K562 (cell line): ENCODE measurements at regions not wholly inside any gene's neighbourhood (a gene's known extent, or its start where the extent isn't known, plus 50 kb on each side); places are given as distances from the start of the nearest gene placed in this dataset.
A peak's percentile ranks its signal among the peaks of the same experiment; 100 is the strongest.

Source experiments
- CEBPG ChIP-seq, 3 experiments: fragments of 200-800 bp in 1 of 3; sonication (Bioruptor generic) in 1 of 3; sonication (generic) in 1 of 3; formaldehyde crosslinking in 1 of 3; IDR thresholded peaks in 2 of 3; conservative IDR thresholded peaks in 1 of 3; 2 replicates each; pipeline versions ENCODE4 v1.6.1 to v1.8.0; 2016 to 2022; ENCODE audit warnings: missing compliant biosample characterization in 2 of 3, missing genetic modification characterization in 2 of 3, mild to moderate bottlenecking in 1 of 3, missing genetic modification reagents in 1 of 3
- ETS2 ChIP-seq: IDR thresholded peaks from 2 replicates; pipeline ENCODE4 v1.6.1; 2016; ENCODE audit warnings: borderline replicate concordance, missing genetic modification characterization, mild to moderate bottlenecking, moderate library complexity, missing compliant biosample characterization; ENCODE audit not compliant: poor library complexity, severe bottlenecking
- MTF1 ChIP-seq: fragments of 250-450 bp; sonication (Bioruptor Pico); IDR thresholded peaks from 2 replicates; pipeline ENCODE4 v1.9.0; 2021; ENCODE audit warnings: moderate library complexity, mild to moderate bottlenecking, inconsistent platforms, borderline replicate concordance
- NCOA2 ChIP-seq, 2 experiments: fragments of 450-650 bp; IDR thresholded peaks; 2 replicates each; pipeline ENCODE4 v1.6.1; 2018; ENCODE audit warnings: mild to moderate bottlenecking in 2 of 2, moderate library complexity in 1 of 2; ENCODE audit not compliant: partially characterized antibody in 2 of 2
- SRSF1 ChIP-seq: fragments of 200-400 bp; formaldehyde crosslinking; IDR thresholded peaks from 2 replicates; pipeline ENCODE4 v1.6.1; 2017; ENCODE audit warnings: mild to moderate bottlenecking, low read depth, low read length, moderate library complexity
- XRCC4 ChIP-seq: IDR thresholded peaks from one replicate; pipeline ENCODE4 v1.6.1; 2011; ENCODE audit not compliant: insufficient read depth, insufficient read length; ENCODE audit errors: extremely low read depth
- TF ChIP-seq, protein P1 (sequence below): fragments of 250-450 bp; sonication (Bioruptor Pico); IDR thresholded peaks from 2 replicates; pipeline ENCODE4 v1.4.0; 2020
- TF ChIP-seq, protein P2 (sequence below): fragments of 450-650 bp; IDR thresholded peaks from 2 replicates; pipeline ENCODE4 v1.7.0; 2016; ENCODE audit warnings: borderline replicate concordance
- TF ChIP-seq, protein P3 (sequence below), 2 experiments: fragments of 450-650 bp; IDR thresholded peaks; 2 replicates each; pipeline ENCODE4 v1.6.1; 2018; ENCODE audit warnings: mild to moderate bottlenecking in 2 of 2, low read depth in 1 of 2; ENCODE audit not compliant: partially characterized antibody in 2 of 2
- TF ChIP-seq, protein P4 (sequence below): fragments of 450-650 bp; IDR thresholded peaks from 2 replicates; pipeline ENCODE4 v1.6.1; 2016

DNA sequence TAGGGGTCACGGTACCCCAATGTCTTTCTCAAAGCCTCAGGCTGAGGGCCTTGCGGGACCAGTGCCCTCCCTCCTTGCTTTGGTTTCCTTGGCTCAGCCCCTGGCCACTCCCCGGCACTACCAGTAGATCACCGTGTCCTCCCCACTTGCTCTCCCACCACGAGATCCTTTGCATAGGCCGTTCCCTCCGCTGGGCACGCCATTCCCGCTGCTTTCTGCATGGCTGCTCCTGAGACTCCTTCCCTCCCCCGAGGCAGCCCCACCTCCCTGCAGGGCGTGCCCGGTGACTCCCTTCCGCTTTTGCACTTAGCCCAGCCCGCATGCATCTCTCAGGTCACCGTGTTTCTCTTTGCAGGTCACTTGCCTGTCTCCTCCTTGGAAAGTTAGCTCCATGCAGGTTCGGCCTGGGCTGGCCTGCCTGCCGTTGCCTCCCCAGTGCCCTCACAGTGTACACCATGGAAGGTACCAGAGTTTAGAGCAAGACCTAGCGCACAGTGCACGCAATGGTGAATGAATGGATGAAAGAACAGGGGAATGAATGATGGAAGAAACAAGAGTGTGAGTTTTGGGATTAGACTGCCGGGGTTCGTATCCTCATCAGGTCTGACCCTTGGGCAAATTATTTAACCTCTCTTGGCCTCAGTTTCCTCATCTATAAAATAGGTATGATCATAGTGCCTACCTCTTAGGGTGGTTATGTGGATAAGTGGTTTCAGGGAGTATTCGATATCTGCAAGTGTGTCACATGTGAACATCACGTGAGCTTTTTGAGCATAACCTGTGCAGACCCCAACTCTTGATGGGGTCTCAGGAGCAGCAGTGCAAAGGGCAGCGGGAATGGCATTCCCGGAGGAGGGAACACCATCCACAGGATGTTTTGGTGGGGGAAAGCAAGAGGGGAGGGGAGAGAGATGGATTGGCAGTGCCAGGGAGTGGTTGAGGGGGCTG, 214.3 kb downstream of the C9orf50 start (continued):
- TF ChIP-seq, protein P1, sequence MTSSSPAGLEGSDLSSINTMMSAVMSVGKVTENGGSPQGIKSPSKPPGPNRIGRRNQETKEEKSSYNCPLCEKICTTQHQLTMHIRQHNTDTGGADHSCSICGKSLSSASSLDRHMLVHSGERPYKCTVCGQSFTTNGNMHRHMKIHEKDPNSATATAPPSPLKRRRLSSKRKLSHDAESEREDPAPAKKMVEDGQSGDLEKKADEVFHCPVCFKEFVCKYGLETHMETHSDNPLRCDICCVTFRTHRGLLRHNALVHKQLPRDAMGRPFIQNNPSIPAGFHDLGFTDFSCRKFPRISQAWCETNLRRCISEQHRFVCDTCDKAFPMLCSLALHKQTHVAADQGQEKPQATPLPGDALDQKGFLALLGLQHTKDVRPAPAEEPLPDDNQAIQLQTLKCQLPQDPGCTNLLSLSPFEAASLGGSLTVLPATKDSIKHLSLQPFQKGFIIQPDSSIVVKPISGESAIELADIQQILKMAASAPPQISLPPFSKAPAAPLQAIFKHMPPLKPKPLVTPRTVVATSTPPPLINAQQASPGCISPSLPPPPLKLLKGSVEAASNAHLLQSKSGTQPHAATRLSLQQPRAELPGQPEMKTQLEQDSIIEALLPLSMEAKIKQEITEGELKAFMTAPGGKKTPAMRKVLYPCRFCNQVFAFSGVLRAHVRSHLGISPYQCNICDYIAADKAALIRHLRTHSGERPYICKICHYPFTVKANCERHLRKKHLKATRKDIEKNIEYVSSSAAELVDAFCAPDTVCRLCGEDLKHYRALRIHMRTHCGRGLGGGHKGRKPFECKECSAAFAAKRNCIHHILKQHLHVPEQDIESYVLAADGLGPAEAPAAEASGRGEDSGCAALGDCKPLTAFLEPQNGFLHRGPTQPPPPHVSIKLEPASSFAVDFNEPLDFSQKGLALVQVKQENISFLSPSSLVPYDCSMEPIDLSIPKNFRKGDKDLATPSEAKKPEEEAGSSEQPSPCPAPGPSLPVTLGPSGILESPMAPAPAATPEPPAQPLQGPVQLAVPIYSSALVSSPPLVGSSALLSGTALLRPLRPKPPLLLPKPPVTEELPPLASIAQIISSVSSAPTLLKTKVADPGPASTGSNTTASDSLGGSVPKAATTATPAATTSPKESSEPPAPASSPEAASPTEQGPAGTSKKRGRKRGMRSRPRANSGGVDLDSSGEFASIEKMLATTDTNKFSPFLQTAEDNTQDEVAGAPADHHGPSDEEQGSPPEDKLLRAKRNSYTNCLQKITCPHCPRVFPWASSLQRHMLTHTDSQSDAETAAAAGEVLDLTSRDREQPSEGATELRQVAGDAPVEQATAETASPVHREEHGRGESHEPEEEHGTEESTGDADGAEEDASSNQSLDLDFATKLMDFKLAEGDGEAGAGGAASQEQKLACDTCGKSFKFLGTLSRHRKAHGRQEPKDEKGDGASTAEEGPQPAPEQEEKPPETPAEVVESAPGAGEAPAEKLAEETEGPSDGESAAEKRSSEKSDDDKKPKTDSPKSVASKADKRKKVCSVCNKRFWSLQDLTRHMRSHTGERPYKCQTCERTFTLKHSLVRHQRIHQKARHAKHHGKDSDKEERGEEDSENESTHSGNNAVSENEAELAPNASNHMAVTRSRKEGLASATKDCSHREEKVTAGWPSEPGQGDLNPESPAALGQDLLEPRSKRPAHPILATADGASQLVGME (CRISPR knock-in tag), result no peak
- no peak for TF ChIP-seq CEBPG (CRISPR knock-in tag; IDR thresholded peaks at IDR 0.05)
- TF ChIP-seq CEBPG (tag; conservative IDR thresholded peaks at IDR 0.05 in 1 of 2, IDR thresholded peaks at IDR 0.05 in 1 of 2), result no peak
- no peak for TF ChIP-seq ETS2 (tag)
- no peak for TF ChIP-seq NCOA2 (IDR thresholded peaks at IDR 0.05; ENCODE audit: partially characterized antibody in 2 of 2)
- TF ChIP-seq, protein P2, sequence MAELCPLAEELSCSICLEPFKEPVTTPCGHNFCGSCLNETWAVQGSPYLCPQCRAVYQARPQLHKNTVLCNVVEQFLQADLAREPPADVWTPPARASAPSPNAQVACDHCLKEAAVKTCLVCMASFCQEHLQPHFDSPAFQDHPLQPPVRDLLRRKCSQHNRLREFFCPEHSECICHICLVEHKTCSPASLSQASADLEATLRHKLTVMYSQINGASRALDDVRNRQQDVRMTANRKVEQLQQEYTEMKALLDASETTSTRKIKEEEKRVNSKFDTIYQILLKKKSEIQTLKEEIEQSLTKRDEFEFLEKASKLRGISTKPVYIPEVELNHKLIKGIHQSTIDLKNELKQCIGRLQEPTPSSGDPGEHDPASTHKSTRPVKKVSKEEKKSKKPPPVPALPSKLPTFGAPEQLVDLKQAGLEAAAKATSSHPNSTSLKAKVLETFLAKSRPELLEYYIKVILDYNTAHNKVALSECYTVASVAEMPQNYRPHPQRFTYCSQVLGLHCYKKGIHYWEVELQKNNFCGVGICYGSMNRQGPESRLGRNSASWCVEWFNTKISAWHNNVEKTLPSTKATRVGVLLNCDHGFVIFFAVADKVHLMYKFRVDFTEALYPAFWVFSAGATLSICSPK, result no peak
- TF ChIP-seq SRSF1, result no peak
- no peak; the same call in 1 of the 2 replicates for TF ChIP-seq MTF1 (CRISPR knock-in tag)
- no peak for TF ChIP-seq XRCC4
- TF ChIP-seq, protein P3, sequence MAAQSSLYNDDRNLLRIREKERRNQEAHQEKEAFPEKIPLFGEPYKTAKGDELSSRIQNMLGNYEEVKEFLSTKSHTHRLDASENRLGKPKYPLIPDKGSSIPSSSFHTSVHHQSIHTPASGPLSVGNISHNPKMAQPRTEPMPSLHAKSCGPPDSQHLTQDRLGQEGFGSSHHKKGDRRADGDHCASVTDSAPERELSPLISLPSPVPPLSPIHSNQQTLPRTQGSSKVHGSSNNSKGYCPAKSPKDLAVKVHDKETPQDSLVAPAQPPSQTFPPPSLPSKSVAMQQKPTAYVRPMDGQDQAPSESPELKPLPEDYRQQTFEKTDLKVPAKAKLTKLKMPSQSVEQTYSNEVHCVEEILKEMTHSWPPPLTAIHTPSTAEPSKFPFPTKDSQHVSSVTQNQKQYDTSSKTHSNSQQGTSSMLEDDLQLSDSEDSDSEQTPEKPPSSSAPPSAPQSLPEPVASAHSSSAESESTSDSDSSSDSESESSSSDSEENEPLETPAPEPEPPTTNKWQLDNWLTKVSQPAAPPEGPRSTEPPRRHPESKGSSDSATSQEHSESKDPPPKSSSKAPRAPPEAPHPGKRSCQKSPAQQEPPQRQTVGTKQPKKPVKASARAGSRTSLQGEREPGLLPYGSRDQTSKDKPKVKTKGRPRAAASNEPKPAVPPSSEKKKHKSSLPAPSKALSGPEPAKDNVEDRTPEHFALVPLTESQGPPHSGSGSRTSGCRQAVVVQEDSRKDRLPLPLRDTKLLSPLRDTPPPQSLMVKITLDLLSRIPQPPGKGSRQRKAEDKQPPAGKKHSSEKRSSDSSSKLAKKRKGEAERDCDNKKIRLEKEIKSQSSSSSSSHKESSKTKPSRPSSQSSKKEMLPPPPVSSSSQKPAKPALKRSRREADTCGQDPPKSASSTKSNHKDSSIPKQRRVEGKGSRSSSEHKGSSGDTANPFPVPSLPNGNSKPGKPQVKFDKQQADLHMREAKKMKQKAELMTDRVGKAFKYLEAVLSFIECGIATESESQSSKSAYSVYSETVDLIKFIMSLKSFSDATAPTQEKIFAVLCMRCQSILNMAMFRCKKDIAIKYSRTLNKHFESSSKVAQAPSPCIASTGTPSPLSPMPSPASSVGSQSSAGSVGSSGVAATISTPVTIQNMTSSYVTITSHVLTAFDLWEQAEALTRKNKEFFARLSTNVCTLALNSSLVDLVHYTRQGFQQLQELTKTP (IDR thresholded peaks at IDR 0.05; ENCODE audit: low read depth in 1 of 2, partially characterized antibody in 2 of 2), result peak in 1 of 2 experiments; percentile 66
- TF ChIP-seq, protein P4, sequence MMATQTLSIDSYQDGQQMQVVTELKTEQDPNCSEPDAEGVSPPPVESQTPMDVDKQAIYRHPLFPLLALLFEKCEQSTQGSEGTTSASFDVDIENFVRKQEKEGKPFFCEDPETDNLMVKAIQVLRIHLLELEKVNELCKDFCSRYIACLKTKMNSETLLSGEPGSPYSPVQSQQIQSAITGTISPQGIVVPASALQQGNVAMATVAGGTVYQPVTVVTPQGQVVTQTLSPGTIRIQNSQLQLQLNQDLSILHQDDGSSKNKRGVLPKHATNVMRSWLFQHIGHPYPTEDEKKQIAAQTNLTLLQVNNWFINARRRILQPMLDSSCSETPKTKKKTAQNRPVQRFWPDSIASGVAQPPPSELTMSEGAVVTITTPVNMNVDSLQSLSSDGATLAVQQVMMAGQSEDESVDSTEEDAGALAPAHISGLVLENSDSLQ, result 0 out of 2 replicates have a peak, but pooled peaks have one; percentile 12
